Type B pancreatic cell (in vitro differentiated cells): ENCODE measurements at regions not wholly inside any gene's neighbourhood (a gene's known extent, or its start where the extent isn't known, plus 50 kb on each side); places are given as distances from the start of the nearest gene placed in this dataset.

Source experiments
- DNase-seq: peaks from one replicate; pipeline ENCODE4 v3.0.0; 2021; ENCODE audit warnings: mixed read lengths; ENCODE audit not compliant: unreplicated experiment; ENCODE audit errors: extremely low spot score
- H3K27ac Mint-ChIP-seq: 2 replicates; pipeline ENCODE4 v1.8.0; 2021; ENCODE audit warnings: mild to moderate bottlenecking, mixed read lengths
- H3K27me3 Mint-ChIP-seq: 2 replicates; pipeline ENCODE4 v1.8.0; 2021; ENCODE audit warnings: mixed read lengths
- H3K36me3 Mint-ChIP-seq: 2 replicates; pipeline ENCODE4 v1.8.0; 2021; ENCODE audit warnings: mixed read lengths
- H3K4me1 Mint-ChIP-seq: one replicate; pipeline ENCODE4 v1.8.0; 2021; ENCODE audit warnings: mixed read lengths; ENCODE audit not compliant: unreplicated experiment
- H3K4me3 Mint-ChIP-seq: 2 replicates; pipeline ENCODE4 v1.8.0; 2021; ENCODE audit warnings: mild to moderate bottlenecking, mixed read lengths
- H3K9me3 Mint-ChIP-seq: 2 replicates; pipeline ENCODE4 v1.8.0; 2021; ENCODE audit warnings: mixed read lengths
- CTCF ChIP-seq: fragments of 200-600 bp; sonication (generic); conservative IDR thresholded peaks from 2 replicates; pipeline ENCODE4 v1.5.0; 2021; ENCODE audit warnings: antibody characterized with exemption, mild to moderate bottlenecking

- H3K4me1 Mint-ChIP-seq = no peaks in the 10 kb centered on the region
- no peak overlapping the region for H3K4me3 Mint-ChIP-seq
- H3K27ac Mint-ChIP-seq = no peak overlapping the region
- no peaks in the 10 kb centered on the region for H3K36me3 Mint-ChIP-seq
- H3K27me3 Mint-ChIP-seq = no peaks in the 10 kb centered on the region
- DNase-seq = no peak
- no peaks in the 10 kb centered on the region for H3K9me3 Mint-ChIP-seq
- TF ChIP-seq CTCF = no peak
Observed at GRCh38 chr3:115348951-115349745, 202.1 kb upstream of the ZBTB20 start.

- Mint-ChIP-seq H3K4me1 (no peaks in the 10 kb centered on the region), H3K27ac (no peak overlapping the region), H3K9me3 (no peaks in the 10 kb centered on the region), H3K27me3 (no peaks in the 10 kb centered on the region), H3K4me3 (no peak overlapping the region), H3K36me3 (no peaks in the 10 kb centered on the region)
- no peak for TF ChIP-seq CTCF
- no peak for DNase-seq
Observed at GRCh38 chr3:115350606-115351005, 203.5 kb upstream of the ZBTB20 start.

- Mint-ChIP-seq H3K36me3 (no peaks in the 10 kb centered on the region), H3K9me3 (no peaks in the 10 kb centered on the region), H3K27ac (no peak overlapping the region), H3K27me3 (no peaks in the 10 kb centered on the region), H3K4me1 (no peaks in the 10 kb centered on the region), H3K4me3 (no peak overlapping the region)
- TF ChIP-seq CTCF = no peak
- no peak for DNase-seq
Observed at GRCh38 chr3:115351193-115351592, 204.1 kb upstream of the ZBTB20 start.

- H3K27me3 Mint-ChIP-seq = no peaks in the 10 kb centered on the region
- H3K27ac Mint-ChIP-seq = no peak overlapping the region
- no peaks in the 10 kb centered on the region for H3K36me3 Mint-ChIP-seq
- DNase-seq = no peak
- TF ChIP-seq CTCF = no peak
- H3K9me3 Mint-ChIP-seq = no peaks in the 10 kb centered on the region
- H3K4me3 Mint-ChIP-seq = no peak overlapping the region
- no peaks in the 10 kb centered on the region for H3K4me1 Mint-ChIP-seq
Observed at GRCh38 chr3:115354010-115354409, 206.9 kb upstream of the ZBTB20 start.

GRCh38 chr3:115357456-115357855 is 210.4 kb upstream of the ZBTB20 start:
- no peak for DNase-seq
- peaks cover 7% of the 10 kb centered on the region for H3K4me1 Mint-ChIP-seq
- H3K4me3 Mint-ChIP-seq = no peak overlapping the region
- H3K36me3 Mint-ChIP-seq = no peaks in the 10 kb centered on the region
- no peaks in the 10 kb centered on the region for H3K27me3 Mint-ChIP-seq
- H3K9me3 Mint-ChIP-seq = no peaks in the 10 kb centered on the region
- no peak overlapping the region for H3K27ac Mint-ChIP-seq
- TF ChIP-seq CTCF = no peak

- no peaks in the 10 kb centered on the region for H3K27me3 Mint-ChIP-seq
- H3K27ac Mint-ChIP-seq = no peak overlapping the region
- no peak for DNase-seq
- H3K4me1 Mint-ChIP-seq = peaks cover 7% of the 10 kb centered on the region
- H3K36me3 Mint-ChIP-seq = no peaks in the 10 kb centered on the region
- H3K9me3 Mint-ChIP-seq = no peaks in the 10 kb centered on the region
- no peak overlapping the region for H3K4me3 Mint-ChIP-seq
- TF ChIP-seq CTCF = no peak
Observed at GRCh38 chr3:115359536-115359935, 212.4 kb upstream of the ZBTB20 start.
